ENCODE measurements at regions not wholly inside any gene's neighbourhood (a gene's known extent, or its start where the extent isn't known, plus 50 kb on each side); places are given as distances from the start of the nearest gene placed in this dataset.

DNA sequence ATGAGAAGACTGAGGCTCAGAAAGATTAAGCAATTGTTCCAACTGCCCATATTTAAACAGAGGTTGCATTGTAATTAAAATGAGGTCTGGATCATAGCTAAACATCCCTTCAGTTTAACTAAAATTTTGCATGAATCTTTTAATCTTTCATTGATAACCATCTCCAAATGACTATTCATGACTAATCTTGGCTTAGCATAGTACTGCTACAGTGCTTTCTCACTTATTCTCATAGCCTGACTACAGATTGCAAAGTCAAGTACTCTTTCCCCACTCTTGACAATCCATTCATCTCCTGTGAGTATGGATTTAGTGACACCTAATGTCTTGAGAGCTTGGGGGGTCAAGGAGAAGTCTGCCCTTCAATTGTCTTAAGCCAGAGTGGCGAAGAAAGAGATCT lies 258.4 kb downstream of the RFC3 start:
- no peaks in the 10 kb centered on the region for H3K4me1 Mint-ChIP-seq
- peaks cover 7% of the 10 kb centered on the region for H3K9me3 Mint-ChIP-seq
- no peak overlapping the region for H3K27ac Mint-ChIP-seq
- no peaks in the 10 kb centered on the region for H3K27me3 Mint-ChIP-seq
- no peak overlapping the region for H3K4me3 Mint-ChIP-seq
- H3K36me3 Mint-ChIP-seq = no peaks in the 10 kb centered on the region

DNA sequence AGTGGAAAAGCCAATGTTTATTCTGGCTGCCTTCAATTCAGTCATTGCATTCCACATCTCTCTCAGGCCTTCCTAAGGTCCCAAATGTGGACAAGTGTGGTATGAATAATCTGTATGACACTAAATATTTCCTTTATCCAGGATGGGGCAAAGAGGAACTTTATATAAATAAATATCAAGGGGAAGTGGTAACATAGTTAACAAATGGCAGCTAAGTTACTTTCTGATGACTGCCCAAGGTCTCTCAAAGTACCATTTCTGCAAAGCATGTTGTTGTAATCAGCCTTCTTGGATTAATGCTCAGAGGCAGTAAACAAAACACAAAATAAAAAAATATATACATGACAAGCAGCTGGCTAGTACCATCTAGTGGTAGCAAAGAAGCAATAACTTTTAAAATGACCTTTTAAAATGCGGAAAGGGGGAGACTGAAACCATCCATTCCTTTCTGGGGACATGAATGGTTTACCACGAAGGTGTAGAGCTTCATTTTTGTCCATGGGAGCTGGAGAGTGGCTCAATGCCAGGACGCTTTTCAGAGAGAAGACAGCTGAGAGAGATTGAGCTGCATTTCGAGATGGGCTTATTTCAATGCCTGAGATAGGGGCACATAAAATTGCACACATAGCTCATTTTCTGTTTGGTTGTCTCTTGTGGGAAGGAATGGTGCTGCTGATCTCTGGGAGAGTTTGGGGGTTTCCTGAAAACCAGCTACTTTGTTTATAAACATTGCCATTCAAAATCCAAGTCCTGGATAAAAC lies 259.2 kb downstream of the RFC3 start:
- Mint-ChIP-seq H3K27me3 (no peaks in the 10 kb centered on the region), H3K9me3 (peaks cover 6% of the 10 kb centered on the region), H3K27ac (no peak overlapping the region), H3K4me3 (no peak overlapping the region), H3K36me3 (no peaks in the 10 kb centered on the region), H3K4me1 (no peaks in the 10 kb centered on the region)

DNA sequence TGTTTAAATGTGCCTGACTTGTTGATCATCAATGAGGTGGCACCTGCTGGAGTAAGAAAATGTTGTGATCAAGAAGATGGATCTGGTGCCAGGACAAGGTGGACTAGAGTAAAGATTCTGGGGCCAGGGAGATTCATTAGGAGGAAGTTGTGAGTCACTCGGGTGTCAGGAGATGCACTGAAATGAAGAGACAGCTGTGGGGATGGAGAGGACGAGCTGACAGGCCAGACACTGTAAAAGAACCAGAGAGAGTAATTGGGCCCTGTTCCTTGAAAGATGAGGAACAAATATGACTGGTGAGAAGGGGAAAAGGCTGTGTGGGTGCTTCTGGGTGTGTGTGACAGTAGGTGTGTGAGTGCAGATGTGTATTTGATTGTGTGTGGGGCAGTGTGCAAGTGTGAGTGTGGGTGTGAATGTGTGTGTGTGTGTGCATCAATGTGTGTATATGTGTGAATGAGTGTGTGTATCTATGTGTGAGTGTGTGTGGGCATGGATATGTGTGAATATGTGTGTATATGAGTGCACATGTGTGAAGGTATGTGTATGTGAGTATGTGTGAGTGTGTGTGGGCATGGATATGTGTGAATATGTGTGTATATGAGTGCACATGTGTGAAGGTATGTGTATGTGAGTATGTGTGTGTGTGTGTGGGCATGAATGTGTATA lies 260.5 kb downstream of the RFC3 start:
- H3K4me1 Mint-ChIP-seq = no peaks in the 10 kb centered on the region
- H3K27ac Mint-ChIP-seq = no peak overlapping the region
- no peaks in the 10 kb centered on the region for H3K27me3 Mint-ChIP-seq
- no peaks in the 10 kb centered on the region for H3K36me3 Mint-ChIP-seq
- H3K9me3 Mint-ChIP-seq = no peaks in the 10 kb centered on the region
- no peak overlapping the region for H3K4me3 Mint-ChIP-seq

GRCh38 chr13:34085204-34085603 lies 267.3 kb downstream of the RFC3 start:
- Mint-ChIP-seq H3K27ac (no peak overlapping the region), H3K36me3 (no peaks in the 10 kb centered on the region), H3K4me1 (no peaks in the 10 kb centered on the region)

GRCh38 chr13:34086281-34086680 lies 268.3 kb downstream of the RFC3 start:
- H3K4me1 Mint-ChIP-seq = no peaks in the 10 kb centered on the region
- H3K4me3 Mint-ChIP-seq = no peak overlapping the region
- H3K9me3 Mint-ChIP-seq = peaks cover 10% of the 10 kb centered on the region
- H3K36me3 Mint-ChIP-seq = no peaks in the 10 kb centered on the region
- H3K27me3 Mint-ChIP-seq = peaks cover 6% of the 10 kb centered on the region
- H3K27ac Mint-ChIP-seq = no peak overlapping the region

More at GRCh38 chr13:34085204-34085603, 267.3 kb downstream of the RFC3 start:
- Mint-ChIP-seq H3K9me3 (peaks cover 10% of the 10 kb centered on the region), H3K27me3 (peaks cover 6% of the 10 kb centered on the region), H3K4me3 (no peak overlapping the region)

GRCh38 chr13:34087791-34088190 lies 269.8 kb downstream of the RFC3 start:
- Mint-ChIP-seq H3K9me3 (peaks cover 10% of the 10 kb centered on the region), H3K4me1 (no peaks in the 10 kb centered on the region), H3K36me3 (no peaks in the 10 kb centered on the region), H3K27ac (no peak overlapping the region), H3K27me3 (peaks cover 6% of the 10 kb centered on the region), H3K4me3 (no peak overlapping the region)

- H3K27ac Mint-ChIP-seq = no peak overlapping the region
- H3K4me3 Mint-ChIP-seq = no peak overlapping the region
These were observed 285.9 kb downstream of the RFC3 start for GRCh38 chr13:34103854-34104253.

DNA sequence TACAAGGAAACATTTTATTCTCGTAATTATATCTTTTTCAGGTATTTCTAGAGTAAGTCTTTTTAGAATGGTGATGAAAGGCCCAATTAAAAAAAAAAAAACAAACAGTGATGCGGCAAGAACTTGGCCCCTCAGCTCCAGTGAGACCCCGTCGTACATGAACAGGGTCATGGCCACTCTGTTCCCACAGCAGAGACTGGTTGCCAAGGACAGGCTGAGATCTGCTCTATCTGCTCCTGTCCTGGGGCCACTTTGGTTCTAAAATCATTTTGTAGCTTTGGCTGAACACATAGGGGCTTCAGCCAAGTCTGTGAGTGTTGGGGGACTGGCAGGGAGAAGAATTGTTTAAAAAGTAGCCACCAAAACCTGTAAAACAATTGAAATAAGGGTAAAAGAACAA lies 286.9 kb downstream of the RFC3 start:
- H3K27me3 Mint-ChIP-seq = peaks cover 4% of the 10 kb centered on the region
- H3K4me3 Mint-ChIP-seq = no peak overlapping the region
- H3K27ac Mint-ChIP-seq = no peak overlapping the region
- H3K9me3 Mint-ChIP-seq = peaks cover 15% of the 10 kb centered on the region
- no peaks in the 10 kb centered on the region for H3K36me3 Mint-ChIP-seq
- no peaks in the 10 kb centered on the region for H3K4me1 Mint-ChIP-seq

More at GRCh38 chr13:34103854-34104253, 285.9 kb downstream of the RFC3 start:
- peaks cover 4% of the 10 kb centered on the region for H3K27me3 Mint-ChIP-seq
- no peaks in the 10 kb centered on the region for H3K36me3 Mint-ChIP-seq
- peaks cover 9% of the 10 kb centered on the region for H3K9me3 Mint-ChIP-seq
- no peaks in the 10 kb centered on the region for H3K4me1 Mint-ChIP-seq

- Mint-ChIP-seq H3K4me1 (no peaks in the 10 kb centered on the region), H3K27ac (no peak overlapping the region), H3K27me3 (peaks cover 2% of the 10 kb centered on the region), H3K4me3 (no peak overlapping the region), H3K36me3 (no peaks in the 10 kb centered on the region), H3K9me3 (peaks cover 10% of the 10 kb centered on the region)
These were observed 289.9 kb downstream of the RFC3 start for GRCh38 chr13:34107806-34108205.

- Mint-ChIP-seq H3K4me3 (no peak overlapping the region), H3K27ac (no peak overlapping the region), H3K27me3 (no peaks in the 10 kb centered on the region), H3K36me3 (no peaks in the 10 kb centered on the region), H3K4me1 (no peaks in the 10 kb centered on the region), H3K9me3 (peaks cover 10% of the 10 kb centered on the region)
These were observed 290.5 kb downstream of the RFC3 start for GRCh38 chr13:34108410-34108809.

DNA sequence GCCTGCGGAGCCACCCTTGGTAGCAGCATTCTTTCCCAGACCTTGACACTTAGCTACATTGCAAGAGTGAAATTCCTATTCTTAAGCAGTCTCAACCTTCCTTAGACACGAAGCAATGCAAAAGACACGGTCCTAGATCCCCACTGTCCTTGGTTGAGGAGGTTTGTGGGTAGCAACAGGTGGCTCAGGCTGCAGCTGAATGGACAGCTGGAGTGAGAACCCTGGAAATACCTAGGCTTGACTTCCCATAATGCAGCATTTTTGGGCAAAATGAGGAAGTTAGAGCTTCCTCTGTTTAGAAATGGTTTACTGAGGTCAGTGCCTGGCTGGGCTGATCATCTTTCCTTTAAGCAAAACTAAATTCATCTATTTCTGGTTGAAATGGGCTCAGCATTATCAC lies 296.6 kb downstream of the RFC3 start:
- H3K9me3 Mint-ChIP-seq = peaks cover 11% of the 10 kb centered on the region

DNA sequence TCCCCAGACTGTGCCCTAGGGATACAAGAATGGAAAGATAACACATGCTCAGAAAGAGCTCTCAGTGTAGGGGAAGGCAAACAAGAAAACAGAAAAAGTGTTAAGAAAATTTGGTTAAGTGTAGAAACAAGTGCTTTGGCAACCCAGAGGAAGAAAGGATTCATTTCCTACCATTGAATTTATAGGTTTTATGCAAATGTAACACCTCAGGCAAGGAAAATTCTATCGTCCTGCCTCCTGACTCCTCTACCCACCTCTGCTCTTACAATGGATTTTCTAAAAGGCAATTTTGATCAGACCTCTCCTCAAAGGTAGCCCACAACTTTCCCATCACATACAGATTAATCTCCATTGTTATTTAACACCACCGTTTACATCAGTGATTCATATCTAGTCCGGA lies 298.7 kb downstream of the RFC3 start:
- Mint-ChIP-seq H3K27ac (no peak overlapping the region), H3K4me3 (no peak overlapping the region), H3K4me1 (no peaks in the 10 kb centered on the region), H3K9me3 (peaks cover 6% of the 10 kb centered on the region), H3K27me3 (no peaks in the 10 kb centered on the region), H3K36me3 (no peaks in the 10 kb centered on the region)

More for the DNA sequence above, 296.6 kb downstream of the RFC3 start:
- no peaks in the 10 kb centered on the region for H3K27me3 Mint-ChIP-seq
- H3K27ac Mint-ChIP-seq = no peak overlapping the region
- H3K36me3 Mint-ChIP-seq = no peaks in the 10 kb centered on the region
- H3K4me1 Mint-ChIP-seq = no peaks in the 10 kb centered on the region
- no peak overlapping the region for H3K4me3 Mint-ChIP-seq

DNA sequence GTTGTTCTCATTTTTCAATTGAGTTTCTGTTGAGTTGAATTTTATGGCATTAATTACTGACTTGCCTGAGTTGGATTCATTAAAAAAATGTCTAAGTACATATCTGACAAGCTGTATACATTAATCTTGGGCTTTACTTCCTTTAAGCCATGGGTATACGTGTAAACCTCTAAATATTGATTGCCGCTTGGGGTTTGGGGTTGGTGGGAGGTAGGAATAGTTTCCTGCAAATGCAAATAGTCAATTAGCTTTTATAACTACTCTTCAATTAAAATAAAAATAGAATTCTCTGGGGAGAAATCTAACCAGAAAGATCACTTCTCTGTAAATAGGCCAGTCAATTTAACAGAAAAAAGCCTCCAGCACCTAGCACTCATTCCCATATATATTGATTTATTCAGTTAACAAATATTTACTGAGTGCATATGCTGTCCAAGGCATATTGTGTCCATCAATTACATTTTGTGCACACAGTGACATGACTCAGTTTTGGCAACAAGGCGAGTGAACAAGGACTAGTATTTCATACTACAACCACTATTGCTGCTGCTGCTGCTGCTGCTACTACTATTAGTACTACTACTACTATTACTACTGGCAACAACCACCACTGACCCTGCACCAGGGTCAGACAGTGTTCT lies 306.8 kb downstream of the RFC3 start:
- H3K4me3 Mint-ChIP-seq = no peak overlapping the region
- H3K4me1 Mint-ChIP-seq = no peaks in the 10 kb centered on the region
- no peaks in the 10 kb centered on the region for H3K36me3 Mint-ChIP-seq
- H3K9me3 Mint-ChIP-seq = no peaks in the 10 kb centered on the region
- H3K27me3 Mint-ChIP-seq = peaks cover 5% of the 10 kb centered on the region
- H3K27ac Mint-ChIP-seq = no peak overlapping the region

GRCh38 chr13:34127523-34127922 lies 309.6 kb downstream of the RFC3 start:
- no peaks in the 10 kb centered on the region for H3K4me1 Mint-ChIP-seq
- H3K27me3 Mint-ChIP-seq = peaks cover 4% of the 10 kb centered on the region
- no peak overlapping the region for H3K27ac Mint-ChIP-seq
- H3K36me3 Mint-ChIP-seq = no peaks in the 10 kb centered on the region
- no peak overlapping the region for H3K4me3 Mint-ChIP-seq
- H3K9me3 Mint-ChIP-seq = no peaks in the 10 kb centered on the region

- no peak overlapping the region for H3K27ac Mint-ChIP-seq
- peaks cover 3% of the 10 kb centered on the region for H3K27me3 Mint-ChIP-seq
- no peaks in the 10 kb centered on the region for H3K9me3 Mint-ChIP-seq
- H3K4me1 Mint-ChIP-seq = no peaks in the 10 kb centered on the region
- no peaks in the 10 kb centered on the region for H3K36me3 Mint-ChIP-seq
- no peak overlapping the region for H3K4me3 Mint-ChIP-seq
These were observed 310.7 kb downstream of the RFC3 start for GRCh38 chr13:34128661-34129060.

- no peaks in the 10 kb centered on the region for H3K9me3 Mint-ChIP-seq
- no peaks in the 10 kb centered on the region for H3K36me3 Mint-ChIP-seq
- peaks cover 3% of the 10 kb centered on the region for H3K27me3 Mint-ChIP-seq
- no peak overlapping the region for H3K4me3 Mint-ChIP-seq
- no peak overlapping the region for H3K27ac Mint-ChIP-seq
- H3K4me1 Mint-ChIP-seq = no peaks in the 10 kb centered on the region
These were observed 311.5 kb downstream of the RFC3 start for GRCh38 chr13:34129436-34129835.
